ENCODE measurements at regions not wholly inside any gene's neighbourhood (a gene's known extent, or its start where the extent isn't known, plus 50 kb on each side); places are given as distances from the start of the nearest gene placed in this dataset.
"Not testable (repeated sequence)": the region's sequence is repeated elsewhere in the genome, so short reads cannot be mapped to it uniquely, and the experiment has no call there.

DNA sequence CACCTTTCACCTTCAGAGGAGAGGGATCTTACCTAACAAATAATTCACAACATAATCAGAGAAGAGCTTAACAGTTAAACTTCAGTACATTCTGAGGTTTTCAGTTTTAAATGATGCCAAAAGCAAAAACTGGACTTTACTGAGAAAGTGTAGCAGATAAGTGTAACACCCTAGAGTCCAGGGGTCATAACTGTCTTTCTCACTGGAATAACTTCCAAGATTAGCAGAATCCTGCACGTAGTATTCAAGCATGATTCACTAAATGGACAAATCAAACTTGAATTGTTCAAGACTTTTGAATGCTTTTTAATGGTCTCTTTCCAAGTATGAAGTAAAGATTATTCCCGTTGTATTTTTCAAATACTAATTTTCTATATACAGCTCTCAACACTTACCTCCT lies 180.1 kb upstream of the NREP start:
- DNase-seq, result no peak

GRCh38 chr5:111935835-111936234 lies 178.8 kb upstream of the NREP start:
- DNase-seq, result no peak

DNA sequence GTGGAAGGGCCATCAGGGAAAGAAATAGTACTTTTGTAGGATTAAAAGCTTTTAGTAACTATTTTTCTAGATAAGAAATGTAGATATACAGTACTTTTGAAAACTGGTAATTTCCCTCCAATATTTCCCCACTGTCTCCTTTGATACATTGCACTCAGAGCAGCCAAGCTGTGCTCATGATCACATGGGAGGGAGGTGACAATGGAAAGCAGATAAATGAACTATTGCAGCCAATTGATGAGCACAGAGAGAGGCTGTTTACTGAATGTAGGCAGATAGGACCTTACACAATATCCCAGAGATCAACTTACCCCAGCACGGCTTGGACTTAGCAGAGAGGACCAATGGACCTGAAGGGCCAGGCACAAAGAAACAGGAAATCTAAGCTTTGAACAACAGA lies 178.0 kb upstream of the NREP start:
- no peak for DNase-seq

DNA sequence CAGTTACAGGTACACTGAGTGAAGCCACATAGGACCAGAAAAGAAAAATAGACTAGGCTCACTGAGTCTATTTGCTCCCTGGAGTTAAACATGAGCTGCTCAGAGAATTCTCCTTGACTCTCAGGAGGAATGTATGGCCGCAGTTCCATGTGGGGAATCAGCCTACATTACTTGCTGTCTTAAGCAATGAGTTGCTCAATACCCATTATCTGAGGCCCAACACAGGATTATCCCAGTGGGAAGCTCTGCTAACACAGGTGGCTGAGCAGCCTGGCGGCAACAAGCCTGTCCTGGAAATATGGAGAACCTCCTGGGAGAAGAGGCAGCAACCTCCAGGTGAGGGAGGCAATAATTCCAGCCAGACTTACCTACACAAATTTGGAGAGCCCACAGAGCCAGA lies 177.5 kb upstream of the NREP start:
- DNase-seq, result no peak

GRCh38 chr5:111933086-111933485 lies 176.1 kb upstream of the NREP start:
- DNase-seq, result no peak

- DNase-seq, result no peak
Observed at GRCh38 chr5:111932628-111933027, 175.6 kb upstream of the NREP start.

DNA sequence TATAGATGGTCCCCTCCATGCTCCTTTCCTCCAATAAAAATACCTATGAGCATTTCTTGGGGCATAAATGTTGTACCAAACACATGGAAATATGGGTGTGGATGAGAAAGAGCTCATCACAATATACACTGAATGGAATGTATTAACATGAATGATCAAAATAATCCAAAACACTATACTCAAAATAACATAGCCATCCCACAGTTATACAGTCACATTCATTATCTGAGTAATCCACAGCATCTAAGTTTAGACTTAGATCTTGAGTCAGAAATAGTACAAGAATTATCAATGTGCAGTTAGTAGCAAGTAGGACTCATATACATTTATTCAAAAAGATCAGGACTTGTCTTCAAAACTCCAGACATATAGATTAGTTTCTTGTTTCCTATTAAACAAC lies 175.2 kb upstream of the NREP start:
- no peak for DNase-seq

DNA sequence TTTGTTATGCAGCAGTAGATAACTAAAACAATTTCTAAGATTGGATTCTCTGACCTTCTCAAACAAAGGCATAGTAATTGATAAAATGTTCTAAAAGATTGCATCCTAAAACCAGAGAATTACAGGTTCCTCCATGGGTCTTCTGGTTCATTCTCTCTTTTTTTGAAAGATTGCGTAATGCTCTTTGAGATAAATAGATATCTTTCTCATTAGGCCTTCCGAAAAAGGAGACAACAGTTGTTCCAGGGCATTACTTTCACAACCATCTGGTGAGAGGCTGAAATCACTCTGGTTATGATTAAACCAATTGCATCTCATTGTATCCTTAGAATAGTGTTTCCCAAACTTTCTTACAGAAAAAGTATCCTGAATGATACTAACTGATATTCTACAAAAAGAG lies 174.7 kb upstream of the NREP start:
- DNase-seq, result no peak

DNA sequence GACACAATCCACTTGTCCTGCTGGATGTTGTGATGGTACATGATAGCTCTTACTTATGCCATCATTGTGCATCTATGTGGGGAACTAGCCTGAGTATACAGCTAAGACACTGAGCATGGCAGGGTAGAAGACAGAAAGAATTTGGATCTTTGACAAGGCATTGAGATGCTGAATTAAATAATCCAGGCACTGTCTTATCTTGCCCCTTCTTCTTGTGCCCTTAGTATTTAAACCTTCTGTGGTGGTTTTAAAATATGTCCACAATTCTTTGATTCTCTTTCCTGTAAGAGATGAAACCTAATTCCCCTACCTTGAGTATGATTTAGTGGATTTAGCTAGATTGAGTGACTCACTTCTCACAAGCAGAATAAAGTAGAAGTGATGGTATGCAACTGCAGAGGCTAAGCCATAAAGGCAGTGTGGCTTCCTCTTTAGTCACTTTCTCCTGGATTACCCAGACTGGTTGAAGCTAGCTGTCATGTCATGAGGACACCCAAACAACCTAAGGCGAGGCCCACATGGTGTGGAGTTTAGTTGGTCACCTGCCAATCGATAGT lies 174.0 kb upstream of the NREP start:
- DNase-seq, result no peak

GRCh38 chr5:111930449-111930848 lies 173.5 kb upstream of the NREP start:
- DNase-seq, result no peak

GRCh38 chr5:111929867-111930266 lies 172.9 kb upstream of the NREP start:
- no peak for DNase-seq

DNA sequence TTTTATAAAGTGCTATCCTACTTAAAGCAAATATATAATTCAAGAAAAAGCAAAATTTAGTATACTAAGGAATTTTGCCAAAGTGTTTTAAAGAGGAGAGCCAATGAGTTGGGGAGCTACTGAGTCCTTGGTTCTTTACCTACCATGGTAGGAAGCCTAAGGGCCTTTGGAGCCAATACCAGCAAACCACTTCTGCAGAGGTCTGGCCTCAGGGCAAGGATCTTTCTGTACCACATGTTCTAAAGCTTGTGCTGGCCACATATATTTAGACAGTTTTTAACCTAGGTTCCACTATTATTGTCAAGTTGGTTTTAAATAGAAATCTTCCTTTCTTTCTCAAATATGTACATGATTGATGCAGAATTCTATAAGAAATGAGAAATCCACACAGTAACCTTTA lies 172.3 kb upstream of the NREP start:
- no peak for DNase-seq

GRCh38 chr5:111928511-111928910 lies 171.5 kb upstream of the NREP start:
- no peak for DNase-seq

GRCh38 chr5:111927191-111927590 lies 170.2 kb upstream of the NREP start:
- DNase-seq, result no peak

DNA sequence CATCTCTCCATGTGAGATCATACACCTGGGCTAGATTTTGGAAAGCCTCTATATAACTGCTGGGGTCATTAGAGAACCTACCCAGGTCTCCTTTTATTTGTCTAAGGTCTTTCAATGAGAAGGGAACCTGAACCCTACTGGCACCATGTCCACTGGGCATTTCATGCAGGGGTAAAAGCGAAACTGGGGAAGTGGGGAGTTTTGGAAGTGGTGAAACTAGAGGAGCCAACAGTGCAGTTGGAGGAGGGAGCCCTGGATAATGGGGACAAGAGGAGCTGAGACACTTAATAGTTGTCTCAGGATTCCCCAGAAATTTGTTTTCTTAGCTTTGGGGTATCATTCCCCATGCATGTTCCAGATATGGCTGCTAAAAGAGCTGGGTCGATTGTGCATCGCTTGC lies 169.0 kb upstream of the NREP start:
- DNase-seq, result no peak

GRCh38 chr5:111922344-111922743 lies 165.3 kb upstream of the NREP start:
- DNase-seq, result peak; percentile 26

DNA sequence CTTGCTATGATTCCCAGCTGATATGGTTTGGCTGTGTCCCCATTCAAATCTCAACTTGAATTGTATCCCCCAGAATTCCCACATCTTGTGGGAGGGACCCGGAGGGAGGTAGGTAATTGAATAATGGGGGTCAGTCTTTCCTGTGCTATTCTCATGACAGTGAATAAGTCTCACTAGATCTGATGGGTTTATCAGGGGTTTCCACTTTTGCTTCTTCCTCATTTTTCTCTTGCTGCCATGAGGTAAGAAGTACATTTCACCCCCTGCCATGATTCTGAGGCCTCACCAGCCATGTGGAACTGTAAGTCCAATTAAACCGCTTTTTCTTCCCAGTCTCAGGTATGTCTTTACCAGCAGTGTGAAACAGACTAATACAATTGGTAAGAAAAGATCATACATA lies 164.7 kb upstream of the NREP start:
- not testable (repeated sequence) for DNase-seq

- no peak for DNase-seq
Observed at GRCh38 chr5:111914966-111915636, 158.1 kb upstream of the NREP start.

DNA sequence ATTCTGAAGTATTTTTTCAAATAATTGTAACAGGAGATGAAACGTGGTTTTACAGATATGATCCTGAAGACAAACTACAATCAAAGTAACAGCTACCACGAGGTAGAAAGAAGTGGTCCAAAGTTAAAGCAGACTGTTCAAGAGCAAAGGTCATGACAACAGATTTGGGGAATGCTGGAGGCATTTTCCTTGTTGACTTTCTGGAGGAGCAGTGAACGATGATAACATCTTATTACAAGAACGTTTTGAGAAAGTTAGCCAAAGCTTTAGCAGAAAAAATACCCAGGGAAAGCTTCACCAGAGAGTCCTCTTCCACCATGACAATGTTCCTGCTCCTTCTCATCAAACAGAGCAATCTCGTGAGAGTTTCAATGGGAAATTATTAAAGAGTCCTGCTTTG lies 145.4 kb upstream of the NREP start:
- DNase-seq, result no peak

- no peak for DNase-seq
Observed at GRCh38 chr5:111901296-111901695, 144.3 kb upstream of the NREP start.

DNA sequence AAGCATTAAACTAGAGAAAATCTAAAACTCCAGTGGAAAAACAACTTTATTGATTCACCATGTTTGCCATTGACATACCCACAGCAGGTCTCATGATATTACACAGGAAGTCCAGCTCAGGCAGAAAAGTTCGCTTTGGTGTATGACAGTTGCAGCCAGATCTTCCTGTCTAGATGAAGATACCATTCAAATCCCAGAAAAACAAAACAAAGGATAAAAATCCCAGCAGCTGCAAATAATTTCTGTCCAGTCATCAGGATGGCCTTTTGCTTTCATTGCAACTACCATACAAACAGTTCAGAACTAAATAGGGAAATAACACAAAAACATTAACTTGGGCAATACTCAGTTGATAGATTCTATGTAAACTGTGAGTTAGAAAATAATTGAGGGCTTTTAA lies 136.0 kb upstream of the NREP start:
- no peak for DNase-seq

DNA sequence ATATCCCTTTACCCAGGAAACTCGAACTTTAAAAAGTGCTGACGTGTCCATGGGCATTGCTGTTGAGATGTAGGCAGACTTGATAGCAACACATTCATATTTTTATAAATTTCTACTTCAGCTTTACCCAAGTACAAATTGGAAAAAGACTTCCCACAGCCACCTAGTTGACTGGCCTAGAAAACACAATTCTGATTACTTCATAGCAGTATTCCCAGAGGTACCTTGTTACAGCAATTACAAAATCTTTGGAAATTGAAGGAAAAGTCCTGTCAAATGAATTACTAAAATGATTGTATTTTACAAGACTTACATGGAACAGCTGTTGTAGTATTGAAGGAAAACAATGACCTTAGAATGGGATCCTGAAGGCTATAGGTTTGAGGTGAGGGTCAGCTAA lies 130.7 kb upstream of the NREP start:
- no peak for DNase-seq

- no peak for DNase-seq
Observed at GRCh38 chr5:111869681-111870080, 112.7 kb upstream of the NREP start.

DNA sequence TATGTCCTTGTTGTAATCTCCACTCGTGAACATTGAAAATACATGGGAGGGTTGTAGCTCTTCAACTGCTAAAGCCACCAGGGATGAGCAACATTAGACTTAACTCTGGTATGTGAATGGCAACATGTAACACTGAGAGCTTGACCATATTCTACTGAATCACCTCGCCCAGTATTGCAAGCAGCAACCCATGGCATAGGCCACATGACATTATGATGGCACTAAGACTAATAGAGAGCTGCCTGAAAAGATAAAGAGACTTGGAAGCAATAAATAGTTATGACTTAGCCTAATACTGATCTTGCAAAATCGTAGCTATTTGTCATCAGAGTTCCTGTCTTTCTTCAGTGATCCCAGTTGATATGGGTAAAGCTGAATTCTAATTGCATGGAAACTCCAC lies 108.4 kb upstream of the NREP start:
- DNase-seq, result no peak

DNA sequence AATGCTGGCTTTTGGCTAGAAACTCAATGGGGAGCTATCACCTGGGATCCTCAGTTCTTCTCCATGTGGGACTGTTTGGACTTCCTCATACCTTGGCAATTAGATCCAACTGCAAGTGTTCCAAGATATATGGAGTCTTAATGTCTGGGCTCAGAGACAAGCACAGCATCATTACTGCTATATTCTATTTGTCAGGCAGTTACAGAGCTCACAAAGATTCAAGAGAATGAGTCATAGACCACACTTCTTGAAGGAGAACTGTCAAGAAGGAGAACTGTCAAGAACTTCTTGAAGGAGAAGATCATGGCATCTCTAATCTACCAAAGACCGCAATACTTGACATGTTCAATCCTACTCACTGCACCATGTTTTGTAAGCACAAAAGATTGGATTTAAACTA lies 106.8 kb upstream of the NREP start:
- DNase-seq, result no peak

Measured in NCI-H1694 (cell line).